ENCODE measurements at regions not wholly inside any gene's neighbourhood (a gene's known extent, or its start where the extent isn't known, plus 50 kb on each side); places are given as distances from the start of the nearest gene placed in this dataset.

GRCh38 chr10:78309536-78310237, 276.0 kb downstream of the RPS24 start:
- Mint-ChIP-seq H3K27ac (no peak overlapping the region), H3K27me3 (peaks cover 13 to 17% of the 10 kb centered on the region in 2 donors), H3K4me3 (no peak overlapping the region), H3K36me3 (no peaks in the 10 kb centered on the region), H3K4me1 (peaks cover 0 to 2% of the 10 kb centered on the region in 2 donors), H3K9me3 (no peaks in the 10 kb centered on the region)
- DNase-seq (no peak), ATAC-seq (replicated peaks) (no peak)

GRCh38 chr10:78310481-78311080, 276.9 kb downstream of the RPS24 start:
- no peak overlapping the region for H3K27ac Mint-ChIP-seq
- H3K36me3 Mint-ChIP-seq = no peaks in the 10 kb centered on the region
- H3K27me3 Mint-ChIP-seq = peaks cover 16 to 17% of the 10 kb centered on the region in 2 donors
- H3K4me1 Mint-ChIP-seq = peaks cover 0 to 2% of the 10 kb centered on the region in 2 donors
- H3K4me3 Mint-ChIP-seq = no peak overlapping the region
- H3K9me3 Mint-ChIP-seq = no peaks in the 10 kb centered on the region
- ATAC-seq (replicated peaks) = no peak
- no peak for DNase-seq

- H3K27ac Mint-ChIP-seq = no peak overlapping the region
- no peak for DNase-seq
- no peak for ATAC-seq (replicated peaks)
- H3K9me3 Mint-ChIP-seq = no peaks in the 10 kb centered on the region
- peaks cover 15 to 17% of the 10 kb centered on the region in 2 donors for H3K27me3 Mint-ChIP-seq
- H3K4me1 Mint-ChIP-seq = no peaks in the 10 kb centered on the region
- no peak overlapping the region for H3K4me3 Mint-ChIP-seq
- H3K36me3 Mint-ChIP-seq = no peaks in the 10 kb centered on the region
Observed at GRCh38 chr10:78312197-78313047, 278.8 kb downstream of the RPS24 start.

GRCh38 chr10:78313048-78313381, 279.4 kb downstream of the RPS24 start:
- H3K4me3 Mint-ChIP-seq = no peak overlapping the region
- H3K9me3 Mint-ChIP-seq = no peaks in the 10 kb centered on the region
- ATAC-seq (replicated peaks) = no peak
- H3K27me3 Mint-ChIP-seq = peaks cover 15 to 17% of the 10 kb centered on the region in 2 donors
- no peak for DNase-seq
- no peaks in the 10 kb centered on the region for H3K36me3 Mint-ChIP-seq
- no peak overlapping the region for H3K27ac Mint-ChIP-seq
- no peaks in the 10 kb centered on the region for H3K4me1 Mint-ChIP-seq

DNA sequence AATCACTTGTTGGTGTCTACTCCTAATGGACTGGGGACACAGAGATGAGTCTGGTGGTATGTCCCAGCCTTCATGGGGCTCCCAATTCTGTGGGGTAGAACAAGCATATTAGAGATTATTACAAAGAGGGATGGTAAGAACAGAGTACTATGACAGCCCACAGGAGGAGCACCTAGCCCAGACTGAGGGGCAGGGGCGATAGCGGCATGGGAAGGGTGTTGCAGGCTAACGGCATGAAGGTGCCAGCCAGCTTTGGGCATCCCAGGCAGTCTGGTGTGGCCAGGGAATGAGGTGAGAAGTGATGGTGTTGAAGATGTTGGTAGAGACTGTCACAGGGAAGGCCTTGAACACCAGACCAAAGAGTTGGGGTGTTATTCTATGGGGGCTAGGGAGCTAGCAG, 280.0 kb downstream of the RPS24 start:
- DNase-seq (no peak), ATAC-seq (replicated peaks) (no peak)
- no peaks in the 10 kb centered on the region for H3K36me3 Mint-ChIP-seq
- H3K4me3 Mint-ChIP-seq = no peak overlapping the region
- no peaks in the 10 kb centered on the region for H3K9me3 Mint-ChIP-seq
- H3K27ac Mint-ChIP-seq = no peak overlapping the region
- H3K27me3 Mint-ChIP-seq = peaks cover 15 to 17% of the 10 kb centered on the region in 2 donors
- H3K4me1 Mint-ChIP-seq = no peaks in the 10 kb centered on the region

GRCh38 chr10:78314651-78315050, 281.0 kb downstream of the RPS24 start:
- Mint-ChIP-seq H3K27ac (no peak overlapping the region), H3K9me3 (no peaks in the 10 kb centered on the region), H3K36me3 (no peaks in the 10 kb centered on the region), H3K4me3 (no peak overlapping the region), H3K4me1 (no peaks in the 10 kb centered on the region), H3K27me3 (peaks cover 9 to 15% of the 10 kb centered on the region in 2 donors)
- no peak for ATAC-seq (replicated peaks)
- DNase-seq = no peak

GRCh38 chr10:78316451-78316931, 282.8 kb downstream of the RPS24 start:
- H3K4me1 Mint-ChIP-seq = no peaks in the 10 kb centered on the region
- DNase-seq = no peak
- no peaks in the 10 kb centered on the region for H3K36me3 Mint-ChIP-seq
- H3K9me3 Mint-ChIP-seq = no peaks in the 10 kb centered on the region
- H3K27ac Mint-ChIP-seq = peak overlapping the region; percentile 21
- no peak for ATAC-seq (replicated peaks)
- H3K27me3 Mint-ChIP-seq = peaks cover 9 to 15% of the 10 kb centered on the region in 2 donors
- H3K4me3 Mint-ChIP-seq = no peak overlapping the region

DNA sequence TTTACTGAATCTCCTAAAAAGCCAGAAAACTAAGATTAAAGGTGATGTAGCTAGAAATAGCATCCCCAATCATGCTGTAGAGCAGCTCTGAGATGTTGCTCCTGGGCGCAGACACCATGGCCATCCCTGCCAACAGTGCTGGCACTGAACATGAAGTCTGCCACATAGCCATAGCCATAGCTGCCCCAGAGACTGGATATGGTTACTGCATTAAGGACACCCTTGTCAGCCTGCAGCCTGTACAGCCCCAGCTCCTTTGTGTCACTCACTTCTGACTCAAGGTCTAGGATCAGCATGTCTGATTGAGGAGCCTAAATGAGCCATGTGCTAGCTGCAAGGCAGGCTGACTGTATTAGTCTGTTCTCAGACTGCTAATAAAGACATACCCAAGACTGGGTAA, 284.6 kb downstream of the RPS24 start:
- H3K4me3 Mint-ChIP-seq = no peak overlapping the region
- no peak overlapping the region for H3K27ac Mint-ChIP-seq
- peaks cover 0 to 3% of the 10 kb centered on the region in 2 donors for H3K9me3 Mint-ChIP-seq
- H3K27me3 Mint-ChIP-seq = peaks cover 9 to 15% of the 10 kb centered on the region in 2 donors
- no peak for ATAC-seq (replicated peaks)
- H3K36me3 Mint-ChIP-seq = no peaks in the 10 kb centered on the region
- no peak for DNase-seq
- peaks cover 0 to 4% of the 10 kb centered on the region in 2 donors for H3K4me1 Mint-ChIP-seq

- Mint-ChIP-seq H3K9me3 (peaks cover 4 to 6% of the 10 kb centered on the region in 2 donors), H3K4me1 (peaks cover 0 to 6% of the 10 kb centered on the region in 2 donors), H3K27ac (no peak overlapping the region)
Observed at GRCh38 chr10:78319371-78319770, 285.7 kb downstream of the RPS24 start.

GRCh38 chr10:78319841-78320240, 286.2 kb downstream of the RPS24 start:
- no peak overlapping the region for H3K27ac Mint-ChIP-seq

More at GRCh38 chr10:78319371-78319770, 285.7 kb downstream of the RPS24 start:
- ATAC-seq (replicated peaks) (no peak), DNase-seq (no peak)
- H3K4me3 Mint-ChIP-seq = no peak overlapping the region
- H3K27me3 Mint-ChIP-seq = peaks cover 0 to 10% of the 10 kb centered on the region in 2 donors
- no peaks in the 10 kb centered on the region for H3K36me3 Mint-ChIP-seq

GRCh38 chr10:78320506-78320905, 286.8 kb downstream of the RPS24 start:
- no peak for DNase-seq
- H3K9me3 Mint-ChIP-seq = peaks cover 4 to 12% of the 10 kb centered on the region in 2 donors
- ATAC-seq (replicated peaks) = no peak
- peaks cover 0 to 5% of the 10 kb centered on the region in 2 donors for H3K27me3 Mint-ChIP-seq
- no peak overlapping the region for H3K27ac Mint-ChIP-seq
- no peak overlapping the region for H3K4me3 Mint-ChIP-seq
- peaks cover 0 to 6% of the 10 kb centered on the region in 2 donors for H3K4me1 Mint-ChIP-seq
- no peaks in the 10 kb centered on the region for H3K36me3 Mint-ChIP-seq

More at GRCh38 chr10:78319841-78320240, 286.2 kb downstream of the RPS24 start:
- Mint-ChIP-seq H3K4me1 (peaks cover 0 to 6% of the 10 kb centered on the region in 2 donors), H3K9me3 (peaks cover 4 to 8% of the 10 kb centered on the region in 2 donors), H3K27me3 (peaks cover 0 to 7% of the 10 kb centered on the region in 2 donors), H3K4me3 (no peak overlapping the region), H3K36me3 (no peaks in the 10 kb centered on the region)
- DNase-seq = no peak
- ATAC-seq (replicated peaks) = no peak

DNA sequence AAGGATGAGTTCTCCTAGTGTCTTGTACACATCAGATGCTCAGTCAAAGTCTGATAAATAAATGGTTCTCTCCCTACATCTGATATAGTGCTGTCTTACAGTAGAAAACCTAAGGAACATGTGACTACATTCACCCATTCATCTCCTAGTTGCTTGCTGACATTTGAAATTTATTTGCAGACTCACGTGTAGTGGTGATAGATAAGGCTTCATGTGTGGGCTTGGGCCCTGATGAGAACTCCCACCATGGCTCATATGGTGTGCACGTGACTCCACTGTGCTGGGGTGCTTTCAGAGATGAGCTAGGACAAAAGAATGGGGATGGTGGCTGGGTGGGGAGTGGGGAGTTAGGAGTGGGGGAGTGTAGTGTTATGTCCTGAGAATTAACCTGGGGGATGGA, 287.3 kb downstream of the RPS24 start:
- H3K27ac Mint-ChIP-seq = no peak overlapping the region
- H3K27me3 Mint-ChIP-seq = peaks cover 0 to 6% of the 10 kb centered on the region in 2 donors
- H3K4me3 Mint-ChIP-seq = no peak overlapping the region
- H3K9me3 Mint-ChIP-seq = peaks cover 5 to 13% of the 10 kb centered on the region in 2 donors
- peaks cover 0 to 6% of the 10 kb centered on the region in 2 donors for H3K4me1 Mint-ChIP-seq
- DNase-seq (no peak), ATAC-seq (replicated peaks) (no peak)
- H3K36me3 Mint-ChIP-seq = peaks cover 0 to under 1% of the 10 kb centered on the region in 2 donors

GRCh38 chr10:78321500-78321899, 287.8 kb downstream of the RPS24 start:
- Mint-ChIP-seq H3K36me3 (peaks cover 3 to 5% of the 10 kb centered on the region in 2 donors), H3K27me3 (peaks cover 0 to 9% of the 10 kb centered on the region in 2 donors), H3K9me3 (peaks cover 10 to 17% of the 10 kb centered on the region in 2 donors), H3K4me3 (no peak overlapping the region), H3K4me1 (peaks cover 0 to 6% of the 10 kb centered on the region in 2 donors), H3K27ac (no peak overlapping the region)
- no peak for ATAC-seq (replicated peaks)
- no peak for DNase-seq

DNA sequence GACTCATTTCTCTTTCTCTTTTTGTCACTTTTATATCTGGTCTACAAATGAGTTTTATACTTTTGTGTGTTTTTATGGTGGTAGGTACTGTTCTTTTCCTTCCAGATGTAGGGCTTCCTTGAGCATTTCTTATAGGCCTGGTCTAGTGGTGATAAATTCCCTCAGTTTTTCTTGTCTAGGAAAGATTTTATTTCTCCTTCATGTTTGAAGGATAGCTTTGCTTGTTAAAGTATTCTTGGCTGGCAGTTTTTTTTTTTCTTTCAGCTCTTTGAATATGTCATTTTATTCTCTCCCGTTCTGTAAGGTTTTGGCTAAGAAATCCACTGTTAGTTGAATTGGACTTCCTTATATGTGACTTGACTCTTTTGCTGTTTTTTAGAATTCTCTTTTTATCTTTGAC, 292.7 kb downstream of the RPS24 start:
- Mint-ChIP-seq H3K27ac (no peak overlapping the region), H3K4me3 (no peak overlapping the region), H3K4me1 (peaks cover 0 to 6% of the 10 kb centered on the region in 2 donors), H3K36me3 (peaks cover 5 to 8% of the 10 kb centered on the region in 2 donors), H3K9me3 (peaks cover 21 to 29% of the 10 kb centered on the region in 2 donors), H3K27me3 (peaks cover 9 to 13% of the 10 kb centered on the region in 2 donors)
- no peak for DNase-seq
- no peak for ATAC-seq (replicated peaks)
